SK-N-SH (cell line): ENCODE measurements at regions not wholly inside any gene's neighbourhood (a gene's known extent, or its start where the extent isn't known, plus 50 kb on each side); places are given as distances from the start of the nearest gene placed in this dataset.

ENCODE experiments used
- CTCF ChIA-PET: fragments of 300-600, 350-600 bp; formaldehyde crosslinking; extraction: SDS; loops from one replicate; lab custom pipeline; 2021; lab: Yijun Ruan, JAX
- POLR2A ChIA-PET: fragments of 350-600 bp; sonication (Branson Sonifier 250); formaldehyde crosslinking; extraction: SDS; loops from one replicate; lab custom pipeline; 2020; ENCODE audit warnings: antibody characterized with exemption, inconsistent platforms; lab: Yijun Ruan, JAX
- DNase-seq: peaks from one replicate; pipeline ENCODE4 v3.0.0; 2012
- H2AFZ ChIP-seq: fragments of 200-600 bp; sonication (generic); 2 replicates; pipeline ENCODE4 v1.8.1; 2016; ENCODE audit warnings: antibody characterized with exemption, mild to moderate bottlenecking, low read depth
- H3F3A ChIP-seq: fragments of 200-600 bp; sonication (generic); replicated peaks from 2 replicates; pipeline ENCODE3; 2016; ENCODE audit warnings: antibody characterized with exemption, mild to moderate bottlenecking; ENCODE audit not compliant: insufficient read depth
- H3K27ac ChIP-seq, 2 experiments: fragments of 200-500 bp in 1 of 2; fragments of 200-600 bp in 1 of 2; sonication (Bioruptor generic) in 1 of 2; sonication (generic), shearing (Covaris generic) in 1 of 2; 2 replicates each; pipeline versions ENCODE4 v1.5.1 to v1.6.1; 2014 to 2016; ENCODE audit warnings: low read depth in 2 of 2, inconsistent platforms in 1 of 2, low read length in 1 of 2, mild to moderate bottlenecking in 1 of 2, mixed read lengths in 1 of 2
- H3K27me3 ChIP-seq: fragments of 200-600 bp; sonication (generic), shearing (Covaris generic); 2 replicates; pipeline ENCODE4 v1.6.1; 2016; ENCODE audit warnings: mixed run types; ENCODE audit not compliant: insufficient read depth
- H3K36me3 ChIP-seq, 2 experiments: fragments of 200-500 bp in 1 of 2; fragments of 200-600 bp in 1 of 2; sonication (Bioruptor generic) in 1 of 2; sonication (generic) in 1 of 2; replicated peaks in 1 of 2; 2 replicates each; pipeline versions ENCODE3 to v1.5.1; 2014 to 2016; ENCODE audit warnings: low read length in 1 of 2, mild to moderate bottlenecking in 1 of 2; ENCODE audit not compliant: insufficient read depth in 2 of 2, control insufficient read depth in 1 of 2
- H3K4me1 ChIP-seq, 2 experiments: fragments of 200-500 bp in 1 of 2; fragments of 200-600 bp in 1 of 2; sonication (Bioruptor generic) in 1 of 2; sonication (generic), shearing (Covaris generic) in 1 of 2; 2 replicates each; pipeline versions ENCODE4 v1.5.1 to v1.6.1; 2014 to 2016; ENCODE audit warnings: low read depth in 1 of 2, low read length in 1 of 2, mixed run types in 1 of 2; ENCODE audit not compliant: insufficient read depth in 2 of 2, control insufficient read depth in 1 of 2
- H3K4me2 ChIP-seq: fragments of 200-600 bp; sonication (generic), shearing (Covaris generic); 2 replicates; pipeline ENCODE4 v1.6.1; 2017; ENCODE audit warnings: mixed run types
- H3K4me3 ChIP-seq, 2 experiments: fragments of 200-500 bp in 1 of 2; fragments of 200-600 bp in 1 of 2; sonication (Bioruptor generic) in 1 of 2; sonication (generic), shearing (Covaris generic) in 1 of 2; 2 replicates each; pipeline versions ENCODE4 v1.5.1 to v1.8.1; 2014 to 2016; ENCODE audit warnings: low read depth in 2 of 2, inconsistent platforms in 1 of 2, low read length in 1 of 2, mild to moderate bottlenecking in 1 of 2, mixed read lengths in 1 of 2, moderate library complexity in 1 of 2
- H3K79me2 ChIP-seq: fragments of 200-600 bp; sonication (generic); 2 replicates; pipeline ENCODE4 v1.8.1; 2017; ENCODE audit warnings: mild to moderate bottlenecking; ENCODE audit not compliant: insufficient read depth
- H3K9ac ChIP-seq: fragments of 200-600 bp; sonication (generic); 2 replicates; pipeline ENCODE4 v1.6.1; 2017; ENCODE audit warnings: mixed run types
- H3K9me2 ChIP-seq: fragments of 200-600 bp; sonication (generic); 2 replicates; pipeline ENCODE4 v1.6.1; 2017; ENCODE audit warnings: mixed run types
- H3K9me3 ChIP-seq: fragments of 200-600 bp; sonication (generic); 2 replicates; pipeline ENCODE4 v1.6.1; 2017; ENCODE audit warnings: mixed run types, mild to moderate bottlenecking, moderate library complexity
- H4K20me1 ChIP-seq: fragments of 200-600 bp; sonication (generic); 2 replicates; pipeline ENCODE4 v1.6.1; 2017; ENCODE audit warnings: mild to moderate bottlenecking, mixed run types; ENCODE audit not compliant: insufficient read depth
- CHD2 ChIP-seq: fragments of 150-350 bp; IDR thresholded peaks from 2 replicates; pipeline ENCODE4 v1.6.1; 2018; ENCODE audit warnings: low read length; ENCODE audit not compliant: partially characterized antibody
- EP300 ChIP-seq, 2 experiments: IDR thresholded peaks; 2 replicates each; pipeline versions ENCODE4 v1.4.0 to v1.6.1; 2012; ENCODE audit warnings: borderline replicate concordance in 1 of 2, low read depth in 1 of 2, low read length in 1 of 2
- GATA2 ChIP-seq: sonication (generic); formaldehyde crosslinking; IDR thresholded peaks from 2 replicates; pipeline ENCODE4 v1.5.0; 2020; ENCODE audit warnings: mild to moderate bottlenecking, missing genetic modification reagents
- NRF1 ChIP-seq: IDR thresholded peaks from 2 replicates; pipeline ENCODE4 v1.6.1; 2012; ENCODE audit warnings: low read depth, mild to moderate bottlenecking, low read length
- POLR2AphosphoS5 ChIP-seq: IDR thresholded peaks from 2 replicates; pipeline ENCODE4 v1.6.1; 2012; ENCODE audit warnings: low read depth, low read length
- RAD21 ChIP-seq: IDR thresholded peaks from 2 replicates; pipeline ENCODE4 v1.6.1; 2012; ENCODE audit warnings: mild to moderate bottlenecking, low read length
- REST ChIP-seq: IDR thresholded peaks from 2 replicates; pipeline ENCODE4 v1.6.1; 2012; ENCODE audit warnings: mild to moderate bottlenecking, low read depth, low read length, moderate library complexity
- RXRA ChIP-seq: IDR thresholded peaks from 2 replicates; pipeline ENCODE4 v1.4.0; 2012; ENCODE audit warnings: low read depth, mild to moderate bottlenecking, borderline replicate concordance
- SIN3A ChIP-seq: IDR thresholded peaks from 2 replicates; pipeline ENCODE4 v1.6.1; 2012; ENCODE audit warnings: low read depth, mild to moderate bottlenecking, low read length, moderate library complexity, borderline replicate concordance
- TCF12 ChIP-seq: IDR thresholded peaks from 2 replicates; pipeline ENCODE4 v1.4.0; 2012
- USF1 ChIP-seq: IDR thresholded peaks from 2 replicates; pipeline ENCODE4 v1.4.0; 2012; ENCODE audit warnings: low read depth, borderline replicate concordance
- USF2 ChIP-seq: fragments of 150-350 bp; IDR thresholded peaks from 2 replicates; pipeline ENCODE4 v1.6.1; 2017; ENCODE audit warnings: antibody characterized with exemption, low read length, low read depth, borderline replicate concordance
- WGBS: methylation state at CpG from one replicate; pipeline ENCODE4 v1.1.6; 2017; ENCODE audit warnings: low lambda C conversion rate; 5-methylcytosine and 5-hydroxymethylcytosine counted together
- TF ChIP-seq, protein P1 (sequence below): IDR thresholded peaks from 2 replicates; pipeline ENCODE4 v1.4.0; 2012; ENCODE audit warnings: low read depth, borderline replicate concordance

DNA sequence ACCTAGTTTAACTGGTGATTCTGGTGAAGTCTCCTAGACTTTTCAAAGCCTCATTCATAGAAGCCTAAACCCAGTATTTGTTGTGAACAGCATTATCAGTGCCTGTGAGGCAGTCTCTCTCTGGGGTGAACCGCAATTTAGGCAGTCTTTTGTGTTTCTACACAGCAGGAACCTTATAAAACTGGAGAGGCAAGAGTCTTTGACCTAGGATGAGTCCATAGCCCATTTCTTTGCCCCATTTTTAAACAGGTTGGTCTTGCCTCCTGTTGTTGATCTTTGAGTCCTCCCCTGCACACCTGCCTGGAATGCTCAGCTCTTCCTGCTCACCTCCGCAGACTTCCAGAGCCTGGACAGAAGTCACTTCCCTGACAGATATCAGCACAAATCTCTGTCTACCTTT lies 51.2 kb upstream of the NRP1 start:
- no peak overlapping the region for H2AFZ ChIP-seq
- no peak overlapping the region for H3K4me3 ChIP-seq
- no peak overlapping the region for H3K27ac ChIP-seq
- no peaks in the 10 kb centered on the region for H4K20me1 ChIP-seq
- no peak overlapping the region for H3K9ac ChIP-seq
- 92% methylated on average over 2 of the region's 2 CpGs for WGBS
- no peak for TF ChIP-seq USF1
- no peak for TF ChIP-seq POLR2AphosphoS5
- no peak for TF ChIP-seq EP300 (IDR thresholded peaks at IDR 0.05; ENCODE audit: borderline replicate concordance in 1 of 2, low read depth in 1 of 2, low read length in 1 of 2)
- no peak for TF ChIP-seq RAD21
- no peak for TF ChIP-seq TCF12
- TF ChIP-seq CHD2: no peak
- TF ChIP-seq, protein P1, sequence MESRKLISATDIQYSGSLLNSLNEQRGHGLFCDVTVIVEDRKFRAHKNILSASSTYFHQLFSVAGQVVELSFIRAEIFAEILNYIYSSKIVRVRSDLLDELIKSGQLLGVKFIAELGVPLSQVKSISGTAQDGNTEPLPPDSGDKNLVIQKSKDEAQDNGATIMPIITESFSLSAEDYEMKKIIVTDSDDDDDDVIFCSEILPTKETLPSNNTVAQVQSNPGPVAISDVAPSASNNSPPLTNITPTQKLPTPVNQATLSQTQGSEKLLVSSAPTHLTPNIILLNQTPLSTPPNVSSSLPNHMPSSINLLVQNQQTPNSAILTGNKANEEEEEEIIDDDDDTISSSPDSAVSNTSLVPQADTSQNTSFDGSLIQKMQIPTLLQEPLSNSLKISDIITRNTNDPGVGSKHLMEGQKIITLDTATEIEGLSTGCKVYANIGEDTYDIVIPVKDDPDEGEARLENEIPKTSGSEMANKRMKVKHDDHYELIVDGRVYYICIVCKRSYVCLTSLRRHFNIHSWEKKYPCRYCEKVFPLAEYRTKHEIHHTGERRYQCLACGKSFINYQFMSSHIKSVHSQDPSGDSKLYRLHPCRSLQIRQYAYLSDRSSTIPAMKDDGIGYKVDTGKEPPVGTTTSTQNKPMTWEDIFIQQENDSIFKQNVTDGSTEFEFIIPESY: no peak
- TF ChIP-seq RXRA: no peak
- TF ChIP-seq GATA2: no peak
- TF ChIP-seq SIN3A: no peak
- H3K4me2 ChIP-seq: no peak overlapping the region
- no peak for DNase-seq
- no peaks in the 10 kb centered on the region for H3K79me2 ChIP-seq
- H3K4me1 ChIP-seq: peaks cover 10 to 18% of the 10 kb centered on the region in 2 experiments; a peak in 3 of 4 replicates
- H3K27me3 ChIP-seq: no peaks in the 10 kb centered on the region
- H3K9me3 ChIP-seq: no peaks in the 10 kb centered on the region
- no peaks in the 10 kb centered on the region for H3K9me2 ChIP-seq
- H3F3A ChIP-seq: no peaks in the 10 kb centered on the region
- CTCF ChIA-PET: no interaction called here
- no peaks in the 10 kb centered on the region for H3K36me3 ChIP-seq
- POLR2A ChIA-PET: no interaction called here

DNA sequence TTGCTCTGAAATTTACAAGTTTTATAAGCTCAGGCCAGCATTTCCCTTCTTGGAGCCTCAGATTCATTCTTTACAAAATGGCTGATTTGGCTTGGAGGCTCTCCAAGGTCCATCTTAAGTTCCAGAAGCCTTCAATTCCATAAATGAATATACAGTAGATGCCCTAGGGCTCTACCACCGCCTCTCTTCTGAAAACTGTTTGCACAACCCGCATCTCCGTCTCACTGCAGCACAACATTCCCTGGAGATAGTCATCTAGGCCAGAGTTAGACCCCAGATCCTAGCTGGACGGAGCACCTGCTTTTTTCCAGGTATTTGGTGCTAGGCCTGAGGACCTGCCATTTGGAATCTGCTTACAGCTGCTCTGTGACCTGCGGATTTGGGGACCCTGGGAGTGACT lies 50.5 kb upstream of the NRP1 start:
- no peak overlapping the region for H3K27ac ChIP-seq
- H3K36me3 ChIP-seq: no peaks in the 10 kb centered on the region
- TF ChIP-seq, protein P1: no peak
- TF ChIP-seq USF2 (no peak), EP300 (IDR thresholded peaks at IDR 0.05; ENCODE audit: borderline replicate concordance in 1 of 2, low read depth in 1 of 2, low read length in 1 of 2) (no peak), POLR2AphosphoS5 (no peak), REST (no peak), GATA2 (no peak), NRF1 (no peak)
- H4K20me1 ChIP-seq: no peaks in the 10 kb centered on the region
- no peaks in the 10 kb centered on the region for H3F3A ChIP-seq
- H3K9me3 ChIP-seq: no peaks in the 10 kb centered on the region
- no peak overlapping the region for H3K9ac ChIP-seq
- no peak overlapping the region for H3K4me2 ChIP-seq
- WGBS: 92% methylated on average over 5 of the region's 5 CpGs
- H3K4me1 ChIP-seq: peaks cover 10 to 18% of the 10 kb centered on the region in 2 experiments; a peak in 3 of 4 replicates
- no peaks in the 10 kb centered on the region for H3K27me3 ChIP-seq
- no peak for DNase-seq
- H2AFZ ChIP-seq: no peak overlapping the region
- POLR2A ChIA-PET: no interaction called here
- no peak overlapping the region for H3K4me3 ChIP-seq
- CTCF ChIA-PET: no interaction called here
- no peaks in the 10 kb centered on the region for H3K9me2 ChIP-seq
- H3K79me2 ChIP-seq: no peaks in the 10 kb centered on the region
